AG09309 (cell line): ENCODE measurements at regions not wholly inside any gene's neighbourhood (a gene's known extent, or its start where the extent isn't known, plus 50 kb on each side); places are given as distances from the start of the nearest gene placed in this dataset.

Experiments used
- DNase-seq: peaks from one replicate; pipeline ENCODE4 v3.0.0-alpha.2; 2010; ENCODE audit warnings: low read depth
- H3K4me3 ChIP-seq: 2 replicates; pipeline ENCODE4 v1.5.1; 2011; ENCODE audit warnings: mild to moderate bottlenecking, low read depth, low read length, moderate library complexity; ENCODE audit not compliant: control insufficient read depth
- TF ChIP-seq, protein P1 (sequence below): IDR thresholded peaks from 2 replicates; pipeline ENCODE4 v1.5.1; 2011; ENCODE audit warnings: mild to moderate bottlenecking, low read depth, low read length, inconsistent platforms; ENCODE audit not compliant: insufficient read depth, control insufficient read depth; ENCODE audit errors: missing control alignments

DNA sequence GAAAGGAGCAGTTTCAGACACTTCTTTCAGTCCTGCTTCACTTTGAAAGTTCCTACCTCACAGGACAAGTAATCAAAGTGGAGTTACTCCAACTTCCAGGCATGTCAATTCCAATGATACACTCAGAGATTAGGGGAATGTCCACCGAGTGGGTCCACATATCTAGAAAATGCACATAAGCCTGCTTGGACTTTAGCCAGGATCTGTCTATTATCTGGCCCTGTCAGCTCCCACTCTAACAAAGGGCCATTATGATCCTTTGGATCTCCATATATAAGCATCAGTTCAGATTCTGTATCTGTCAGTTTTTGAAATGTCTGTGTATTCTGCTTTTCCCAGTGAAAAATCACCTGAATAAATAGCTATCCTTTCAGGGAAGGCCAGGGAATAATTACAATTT is 112.9 kb upstream of the ATXN7L3B start:
- H3K4me3 ChIP-seq, result no peak overlapping the region
- TF ChIP-seq, protein P1, sequence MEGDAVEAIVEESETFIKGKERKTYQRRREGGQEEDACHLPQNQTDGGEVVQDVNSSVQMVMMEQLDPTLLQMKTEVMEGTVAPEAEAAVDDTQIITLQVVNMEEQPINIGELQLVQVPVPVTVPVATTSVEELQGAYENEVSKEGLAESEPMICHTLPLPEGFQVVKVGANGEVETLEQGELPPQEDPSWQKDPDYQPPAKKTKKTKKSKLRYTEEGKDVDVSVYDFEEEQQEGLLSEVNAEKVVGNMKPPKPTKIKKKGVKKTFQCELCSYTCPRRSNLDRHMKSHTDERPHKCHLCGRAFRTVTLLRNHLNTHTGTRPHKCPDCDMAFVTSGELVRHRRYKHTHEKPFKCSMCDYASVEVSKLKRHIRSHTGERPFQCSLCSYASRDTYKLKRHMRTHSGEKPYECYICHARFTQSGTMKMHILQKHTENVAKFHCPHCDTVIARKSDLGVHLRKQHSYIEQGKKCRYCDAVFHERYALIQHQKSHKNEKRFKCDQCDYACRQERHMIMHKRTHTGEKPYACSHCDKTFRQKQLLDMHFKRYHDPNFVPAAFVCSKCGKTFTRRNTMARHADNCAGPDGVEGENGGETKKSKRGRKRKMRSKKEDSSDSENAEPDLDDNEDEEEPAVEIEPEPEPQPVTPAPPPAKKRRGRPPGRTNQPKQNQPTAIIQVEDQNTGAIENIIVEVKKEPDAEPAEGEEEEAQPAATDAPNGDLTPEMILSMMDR, result no peak
- DNase-seq, result no peak

DNA sequence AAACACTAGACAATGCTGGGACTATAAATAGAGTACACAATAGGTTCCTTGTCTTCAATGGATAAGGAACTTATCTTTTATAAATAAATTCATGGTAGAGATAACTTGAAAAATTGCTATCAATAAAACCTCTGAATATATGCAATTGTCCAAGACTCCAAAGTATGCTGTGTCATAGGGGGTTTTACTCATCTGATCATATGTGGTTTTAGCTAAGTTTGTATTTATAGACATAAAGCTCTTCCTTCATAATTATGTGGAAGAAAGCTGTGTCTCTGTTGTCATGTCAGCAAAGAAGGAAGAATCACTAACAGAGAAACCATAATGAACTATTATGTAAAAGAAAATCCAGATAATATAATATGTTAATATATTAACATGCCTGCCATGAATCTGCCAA is 111.5 kb upstream of the ATXN7L3B start:
- TF ChIP-seq, protein P1, result no peak
- no peak for DNase-seq
- no peak overlapping the region for H3K4me3 ChIP-seq

DNA sequence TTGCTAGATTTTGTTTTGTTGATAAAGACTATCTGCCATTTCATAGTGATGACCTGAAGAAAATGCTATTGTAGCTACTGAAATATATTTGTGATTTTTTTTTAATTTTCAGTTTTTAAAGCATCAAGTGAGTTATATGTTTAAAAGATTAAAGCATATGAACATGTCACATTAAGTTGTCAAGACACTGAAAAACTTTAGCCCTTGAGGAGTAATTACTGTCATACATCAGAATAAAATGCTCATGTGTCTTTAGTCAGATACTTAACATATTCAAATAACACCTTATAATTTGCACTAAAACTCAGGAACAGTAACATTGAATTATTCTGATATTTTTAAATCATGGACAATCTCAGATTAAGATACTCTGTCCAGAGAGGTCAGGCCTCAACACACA is 108.1 kb upstream of the ATXN7L3B start:
- TF ChIP-seq, protein P1, result no peak
- no peak for DNase-seq
- H3K4me3 ChIP-seq, result no peak overlapping the region

DNA sequence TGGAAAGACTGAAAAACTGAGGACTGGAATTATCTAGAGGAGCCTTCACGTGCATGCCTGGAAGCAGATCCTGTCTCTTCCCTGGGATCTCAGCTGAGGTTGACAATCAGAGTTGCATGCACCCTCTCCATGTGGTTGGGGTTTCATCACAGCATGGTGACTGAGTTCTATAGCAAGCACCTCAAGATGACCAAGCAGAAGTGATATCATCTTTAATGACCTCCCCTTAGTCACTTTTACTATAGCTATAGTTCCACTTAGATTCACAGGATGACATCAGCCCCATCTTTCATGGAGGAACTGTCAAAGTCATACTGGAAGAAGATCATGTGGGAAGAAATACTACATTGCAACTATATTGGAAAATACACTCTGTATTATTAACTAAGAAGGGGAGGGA is 105.8 kb upstream of the ATXN7L3B start:
- no peak overlapping the region for H3K4me3 ChIP-seq
- DNase-seq, result no peak
- TF ChIP-seq, protein P1, result no peak

DNA sequence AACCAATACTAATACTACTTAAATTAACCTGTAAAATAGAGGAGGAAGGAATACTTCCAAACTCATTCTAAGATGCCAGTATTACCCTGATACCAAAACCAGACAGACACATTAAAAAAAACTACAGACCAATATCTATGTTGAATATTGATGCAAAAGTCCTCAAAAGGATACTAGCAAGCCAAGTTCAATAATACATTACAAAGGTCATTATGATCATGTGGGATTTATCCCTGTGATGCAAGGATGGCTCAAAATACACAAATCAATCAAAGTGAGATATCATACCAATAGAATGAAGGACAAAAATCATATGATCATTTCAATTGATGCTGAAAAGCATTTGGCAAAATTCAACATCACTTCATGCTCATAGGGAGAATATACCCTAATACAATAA is 97.2 kb upstream of the ATXN7L3B start:
- DNase-seq, result no peak
- H3K4me3 ChIP-seq, result no peak overlapping the region
- TF ChIP-seq, protein P1, result no peak

DNA sequence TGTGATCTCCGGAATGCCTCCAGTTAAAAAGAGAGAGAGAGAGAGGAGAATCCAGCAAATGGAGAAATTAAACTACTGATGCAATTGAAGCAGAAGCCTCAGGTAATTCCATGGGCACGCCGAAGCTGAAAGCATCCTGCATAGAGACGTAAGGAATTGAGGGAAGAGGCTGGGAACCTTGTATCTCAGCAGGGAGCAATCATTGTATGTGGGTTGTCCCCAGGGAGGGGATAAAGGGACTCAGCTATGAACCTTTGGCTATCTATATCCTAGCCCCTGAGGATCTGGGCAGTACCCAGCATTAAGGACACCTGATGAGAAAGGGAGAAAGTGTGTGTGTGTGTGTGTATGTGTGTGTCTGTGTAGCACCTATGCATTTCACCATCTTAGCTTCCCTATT is 95.8 kb upstream of the ATXN7L3B start:
- DNase-seq, result no peak
- no peak overlapping the region for H3K4me3 ChIP-seq
- TF ChIP-seq, protein P1, result no peak

DNA sequence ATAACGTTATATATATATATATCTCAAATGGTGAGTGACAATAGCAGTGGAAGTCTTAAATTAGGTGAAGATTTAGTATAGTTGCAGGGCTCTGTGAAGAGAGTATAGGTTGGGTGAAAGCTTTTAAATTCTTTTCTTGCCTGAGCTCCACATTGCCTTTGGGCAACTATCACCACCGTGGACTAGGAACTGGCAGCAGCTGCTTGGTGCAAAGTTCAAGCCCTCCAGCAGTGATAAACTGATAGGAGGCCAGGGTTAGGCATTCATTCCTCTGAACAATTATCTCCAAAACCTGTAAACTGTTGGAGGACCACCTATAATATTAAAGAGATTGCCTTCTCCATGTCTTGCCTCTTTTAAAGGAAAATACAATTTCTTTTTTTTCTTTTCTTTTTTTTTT is 91.2 kb upstream of the ATXN7L3B start:
- H3K4me3 ChIP-seq, result no peak overlapping the region
- TF ChIP-seq, protein P1, result no peak
- no peak for DNase-seq
